Coronary artery (tissue), 2 donors: ENCODE measurements at regions not wholly inside any gene's neighbourhood (a gene's known extent, or its start where the extent isn't known, plus 50 kb on each side); places are given as distances from the start of the nearest gene placed in this dataset.

ENCODE experiments used
- DNase-seq: peaks from one replicate; pipeline ENCODE4 v3.0.0-alpha.2; 2017; ENCODE audit warnings: low spot score
- H3K27ac ChIP-seq, 2 donors: fragments of 200-600 bp; sonication (generic); one replicate each; pipeline ENCODE4 v1.5.1; 2016 to 2019
- H3K4me3 ChIP-seq: fragments of 200-600 bp; sonication (generic); 2 replicates; pipeline ENCODE4 v1.5.1; 2016; ENCODE audit warnings: mild to moderate bottlenecking, moderate library complexity
- CTCF ChIP-seq: fragments of 200-600 bp; sonication (generic); IDR thresholded peaks from one replicate; pipeline ENCODE4 v1.5.1; 2019; ENCODE audit warnings: antibody characterized with exemption

GRCh38 chr5:33329891-33330290, 110.9 kb upstream of the TARS1 start:
- DNase-seq = no peak
- TF ChIP-seq CTCF = no peak
- Histone ChIP-seq H3K27ac (no peak overlapping the region), H3K4me3 (no peak overlapping the region)

- H3K4me3 ChIP-seq = no peak overlapping the region
- DNase-seq = no peak
- TF ChIP-seq CTCF = no peak
- H3K27ac ChIP-seq = no peak overlapping the region
These were observed 110.3 kb upstream of the TARS1 start for GRCh38 chr5:33330426-33330825.

- no peak for TF ChIP-seq CTCF
- Histone ChIP-seq H3K4me3 (no peak overlapping the region), H3K27ac (no peak overlapping the region)
- no peak for DNase-seq
These were observed 109.8 kb upstream of the TARS1 start for GRCh38 chr5:33330992-33331391.

GRCh38 chr5:33332804-33333203, 108.0 kb upstream of the TARS1 start:
- H3K27ac ChIP-seq = no peak overlapping the region
- no peak overlapping the region for H3K4me3 ChIP-seq
- DNase-seq = no peak
- no peak for TF ChIP-seq CTCF

- no peak overlapping the region for H3K4me3 ChIP-seq
- no peak overlapping the region for H3K27ac ChIP-seq
- no peak for DNase-seq
- TF ChIP-seq CTCF = no peak
These were observed 105.9 kb upstream of the TARS1 start for GRCh38 chr5:33334829-33335228.

GRCh38 chr5:33336891-33337636, 103.7 kb upstream of the TARS1 start:
- DNase-seq = no peak
- no peak for TF ChIP-seq CTCF
- no peak overlapping the region for H3K27ac ChIP-seq
- H3K4me3 ChIP-seq = no peak overlapping the region

- no peak for DNase-seq
- Histone ChIP-seq H3K4me3 (no peak overlapping the region), H3K27ac (no peak overlapping the region)
- TF ChIP-seq CTCF = no peak
These were observed 103.2 kb upstream of the TARS1 start for GRCh38 chr5:33337637-33337992.
